ENCODE measurements at regions not wholly inside any gene's neighbourhood (a gene's known extent, or its start where the extent isn't known, plus 50 kb on each side); places are given as distances from the start of the nearest gene placed in this dataset.

DNA sequence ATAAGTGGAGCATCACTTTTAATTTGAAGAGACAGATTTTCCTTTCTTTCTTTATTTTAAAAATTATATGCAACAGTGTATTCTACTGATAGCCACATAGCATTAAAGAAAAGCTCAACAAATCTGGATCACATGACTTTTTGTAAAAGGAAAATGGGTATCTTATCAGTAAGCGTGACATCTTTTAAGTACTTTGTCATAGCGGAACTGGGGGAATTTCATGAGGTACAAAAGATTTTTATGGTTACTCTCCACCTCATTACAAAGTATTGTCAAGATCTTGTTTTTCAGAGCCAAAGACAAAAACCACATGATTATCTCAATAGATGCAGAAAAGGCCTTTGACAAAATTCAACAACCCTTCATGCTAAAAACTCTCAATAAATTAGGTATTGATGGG, 219.6 kb upstream of the ZPLD1 start:
- TF ChIP-seq, protein P1, sequence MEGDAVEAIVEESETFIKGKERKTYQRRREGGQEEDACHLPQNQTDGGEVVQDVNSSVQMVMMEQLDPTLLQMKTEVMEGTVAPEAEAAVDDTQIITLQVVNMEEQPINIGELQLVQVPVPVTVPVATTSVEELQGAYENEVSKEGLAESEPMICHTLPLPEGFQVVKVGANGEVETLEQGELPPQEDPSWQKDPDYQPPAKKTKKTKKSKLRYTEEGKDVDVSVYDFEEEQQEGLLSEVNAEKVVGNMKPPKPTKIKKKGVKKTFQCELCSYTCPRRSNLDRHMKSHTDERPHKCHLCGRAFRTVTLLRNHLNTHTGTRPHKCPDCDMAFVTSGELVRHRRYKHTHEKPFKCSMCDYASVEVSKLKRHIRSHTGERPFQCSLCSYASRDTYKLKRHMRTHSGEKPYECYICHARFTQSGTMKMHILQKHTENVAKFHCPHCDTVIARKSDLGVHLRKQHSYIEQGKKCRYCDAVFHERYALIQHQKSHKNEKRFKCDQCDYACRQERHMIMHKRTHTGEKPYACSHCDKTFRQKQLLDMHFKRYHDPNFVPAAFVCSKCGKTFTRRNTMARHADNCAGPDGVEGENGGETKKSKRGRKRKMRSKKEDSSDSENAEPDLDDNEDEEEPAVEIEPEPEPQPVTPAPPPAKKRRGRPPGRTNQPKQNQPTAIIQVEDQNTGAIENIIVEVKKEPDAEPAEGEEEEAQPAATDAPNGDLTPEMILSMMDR (IDR thresholded peaks at IDR 0.05; ENCODE audit: insufficient read depth, low read length), result no peak
- no peak for TF ChIP-seq SPI1 (IDR thresholded peaks at IDR 0.05; ENCODE audit: borderline replicate concordance, low read depth)
- TF ChIP-seq, protein P2, sequence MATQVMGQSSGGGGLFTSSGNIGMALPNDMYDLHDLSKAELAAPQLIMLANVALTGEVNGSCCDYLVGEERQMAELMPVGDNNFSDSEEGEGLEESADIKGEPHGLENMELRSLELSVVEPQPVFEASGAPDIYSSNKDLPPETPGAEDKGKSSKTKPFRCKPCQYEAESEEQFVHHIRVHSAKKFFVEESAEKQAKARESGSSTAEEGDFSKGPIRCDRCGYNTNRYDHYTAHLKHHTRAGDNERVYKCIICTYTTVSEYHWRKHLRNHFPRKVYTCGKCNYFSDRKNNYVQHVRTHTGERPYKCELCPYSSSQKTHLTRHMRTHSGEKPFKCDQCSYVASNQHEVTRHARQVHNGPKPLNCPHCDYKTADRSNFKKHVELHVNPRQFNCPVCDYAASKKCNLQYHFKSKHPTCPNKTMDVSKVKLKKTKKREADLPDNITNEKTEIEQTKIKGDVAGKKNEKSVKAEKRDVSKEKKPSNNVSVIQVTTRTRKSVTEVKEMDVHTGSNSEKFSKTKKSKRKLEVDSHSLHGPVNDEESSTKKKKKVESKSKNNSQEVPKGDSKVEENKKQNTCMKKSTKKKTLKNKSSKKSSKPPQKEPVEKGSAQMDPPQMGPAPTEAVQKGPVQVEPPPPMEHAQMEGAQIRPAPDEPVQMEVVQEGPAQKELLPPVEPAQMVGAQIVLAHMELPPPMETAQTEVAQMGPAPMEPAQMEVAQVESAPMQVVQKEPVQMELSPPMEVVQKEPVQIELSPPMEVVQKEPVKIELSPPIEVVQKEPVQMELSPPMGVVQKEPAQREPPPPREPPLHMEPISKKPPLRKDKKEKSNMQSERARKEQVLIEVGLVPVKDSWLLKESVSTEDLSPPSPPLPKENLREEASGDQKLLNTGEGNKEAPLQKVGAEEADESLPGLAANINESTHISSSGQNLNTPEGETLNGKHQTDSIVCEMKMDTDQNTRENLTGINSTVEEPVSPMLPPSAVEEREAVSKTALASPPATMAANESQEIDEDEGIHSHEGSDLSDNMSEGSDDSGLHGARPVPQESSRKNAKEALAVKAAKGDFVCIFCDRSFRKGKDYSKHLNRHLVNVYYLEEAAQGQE (IDR thresholded peaks at IDR 0.05; ENCODE audit: insufficient replicate concordance, low read depth), result no peak
- TF ChIP-seq GABPA (IDR thresholded peaks at IDR 0.05; ENCODE audit: low read depth), result no peak
- no peak for TF ChIP-seq POLR2AphosphoS5 (IDR thresholded peaks at IDR 0.05; ENCODE audit: low read depth)
- DNase-seq (ENCODE audit: low read depth in 1 of 2, low spot score in 1 of 2), result no peak
- Histone ChIP-seq H3K4me3 (replicated peaks; ENCODE audit: insufficient read depth, low read length) (no peak overlapping the region), H3K27me3 (ENCODE audit: insufficient read depth, poor library complexity, severe bottlenecking) (no peaks in the 10 kb centered on the region), H3K27ac (replicated peaks) (no peak overlapping the region)

DNA sequence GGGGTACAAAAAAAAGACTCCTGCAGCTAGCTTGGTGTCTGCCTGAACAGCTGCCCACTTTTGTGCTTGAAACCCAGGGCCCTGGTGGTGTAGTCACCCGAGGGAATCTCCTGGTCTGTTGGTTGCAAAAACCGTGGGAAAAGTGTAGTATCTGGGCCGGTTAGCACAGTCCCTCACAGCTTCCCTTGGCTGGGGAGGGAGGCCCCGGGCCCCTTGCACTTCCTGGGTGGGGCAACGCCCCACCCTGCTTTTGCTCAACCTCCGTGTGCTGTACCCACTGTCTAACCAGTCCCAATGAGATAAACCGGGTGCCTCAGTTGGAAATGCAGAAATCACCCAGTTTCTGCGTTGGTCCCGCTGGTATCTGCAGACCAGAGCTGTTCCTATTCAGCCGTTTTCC, 211.7 kb upstream of the ZPLD1 start:
- peak in 1 of 2 experiments; percentile 28 for DNase-seq (ENCODE audit: low read depth in 1 of 2, low spot score in 1 of 2)
- Histone ChIP-seq H3K27me3 (ENCODE audit: insufficient read depth, poor library complexity, severe bottlenecking) (no peaks in the 10 kb centered on the region), H3K27ac (replicated peaks) (no peak overlapping the region), H3K4me3 (replicated peaks; ENCODE audit: insufficient read depth, low read length) (no peak overlapping the region)
- TF ChIP-seq GABPA (IDR thresholded peaks at IDR 0.05; ENCODE audit: low read depth) (no peak), SPI1 (IDR thresholded peaks at IDR 0.05; ENCODE audit: borderline replicate concordance, low read depth) (no peak), POLR2AphosphoS5 (IDR thresholded peaks at IDR 0.05; ENCODE audit: low read depth) (no peak)
- TF ChIP-seq, protein P1 (IDR thresholded peaks at IDR 0.05; ENCODE audit: insufficient read depth, low read length), result no peak
- TF ChIP-seq, protein P2 (IDR thresholded peaks at IDR 0.05; ENCODE audit: insufficient replicate concordance, low read depth), result no peak

DNA sequence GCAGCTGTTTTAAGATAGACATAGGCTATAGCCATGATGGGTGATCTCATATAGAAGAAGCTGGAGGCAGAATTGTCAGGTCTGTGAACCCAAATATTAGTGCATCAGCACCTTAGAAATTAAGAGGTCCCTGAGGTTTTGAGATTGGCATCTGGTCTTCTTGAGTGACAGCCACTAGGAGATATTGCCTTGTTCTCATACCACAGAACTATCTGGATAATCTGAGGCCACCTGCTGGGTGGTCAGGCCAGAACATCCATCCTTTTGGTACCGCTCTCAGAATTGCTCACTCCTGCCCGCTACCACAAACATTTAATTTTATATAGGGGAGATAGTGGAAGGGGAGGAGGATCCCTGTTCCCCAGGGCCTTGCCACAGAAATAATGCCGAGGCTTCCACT, 210.6 kb upstream of the ZPLD1 start:
- Histone ChIP-seq H3K27me3 (ENCODE audit: insufficient read depth, poor library complexity, severe bottlenecking) (no peaks in the 10 kb centered on the region), H3K27ac (replicated peaks) (no peak overlapping the region), H3K4me3 (replicated peaks; ENCODE audit: insufficient read depth, low read length) (no peak overlapping the region)
- TF ChIP-seq, protein P2 (IDR thresholded peaks at IDR 0.05; ENCODE audit: insufficient replicate concordance, low read depth), result no peak
- TF ChIP-seq POLR2AphosphoS5 (IDR thresholded peaks at IDR 0.05; ENCODE audit: low read depth) (no peak), GABPA (IDR thresholded peaks at IDR 0.05; ENCODE audit: low read depth) (no peak), SPI1 (IDR thresholded peaks at IDR 0.05; ENCODE audit: borderline replicate concordance, low read depth) (no peak)
- DNase-seq (ENCODE audit: low read depth in 1 of 2, low spot score in 1 of 2), result no peak

Measured in HL-60 (cell line).